GM10248 (cell line): ENCODE measurements at regions not wholly inside any gene's neighbourhood (a gene's known extent, or its start where the extent isn't known, plus 50 kb on each side); places are given as distances from the start of the nearest gene placed in this dataset.
"Not testable (repeated sequence)": the region's sequence is repeated elsewhere in the genome, so short reads cannot be mapped to it uniquely, and the experiment has no call there.

Experiments
- CTCF ChIA-PET: fragments of 300-600 bp; sonication (Branson Sonifier 250); formaldehyde crosslinking; extraction: SDS; loops from one replicate; lab custom pipeline; 2021; ENCODE audit warnings: antibody characterized with exemption; lab: Yijun Ruan, JAX
- POLR2A ChIA-PET: fragments of 350-650 bp; sonication (Branson Sonifier 250); formaldehyde crosslinking; extraction: SDS; loops from one replicate; lab custom pipeline; 2020; ENCODE audit warnings: antibody characterized with exemption; lab: Yijun Ruan, JAX
- DNase-seq: peaks from one replicate; pipeline ENCODE4 v3.0.0; 2012; ENCODE audit errors: extremely low spot score
- CTCF ChIP-seq: IDR thresholded peaks from 2 replicates; pipeline ENCODE4 v1.5.1; 2012; ENCODE audit warnings: mild to moderate bottlenecking, low read depth; ENCODE audit errors: extremely low read depth, missing control alignments, control extremely low read depth

- POLR2A ChIA-PET = no interaction called here
- DNase-seq = no peak
- CTCF ChIA-PET = no interaction called here
- no peak for TF ChIP-seq CTCF
These were observed 510.7 kb upstream of the ZNF337 start for GRCh38 chr20:26207237-26207966.

GRCh38 chr20:26205350-26205749, 508.7 kb upstream of the ZNF337 start:
- CTCF ChIA-PET = no interaction called here
- no peak for DNase-seq
- no peak for TF ChIP-seq CTCF
- POLR2A ChIA-PET = no interaction called here

- POLR2A ChIA-PET, DNase-seq: not testable (repeated sequence)
These were observed 504.4 kb upstream of the ZNF337 start for GRCh38 chr20:26201026-26201425.

GRCh38 chr20:26187329-26187728, 490.7 kb upstream of the ZNF337 start:
- POLR2A ChIA-PET, DNase-seq, CTCF ChIA-PET: not testable (repeated sequence)

More at GRCh38 chr20:26201026-26201425, 504.4 kb upstream of the ZNF337 start:
- CTCF ChIA-PET = not testable (repeated sequence)

DNA sequence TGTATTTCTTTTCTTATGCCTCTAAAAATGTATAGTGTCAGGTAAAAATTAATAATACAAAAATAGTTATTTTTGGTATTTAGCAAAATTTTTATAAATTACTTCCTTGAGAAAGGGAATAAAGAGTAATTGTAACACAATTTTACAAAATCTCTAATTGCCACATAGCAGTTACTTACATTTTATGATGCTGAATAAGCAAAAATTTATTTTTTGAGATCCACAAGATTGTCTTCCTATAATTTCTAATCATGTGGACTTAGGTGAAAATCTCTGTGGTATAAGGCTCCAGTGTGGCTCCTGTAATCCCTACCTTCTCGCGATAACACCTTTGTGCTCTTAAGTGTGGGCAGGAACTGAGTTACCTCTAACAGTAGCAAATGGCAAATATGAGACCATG, 487.1 kb upstream of the ZNF337 start:
- POLR2A ChIA-PET, CTCF ChIA-PET, DNase-seq: not testable (repeated sequence)

- POLR2A ChIA-PET, CTCF ChIA-PET, DNase-seq: not testable (repeated sequence)
These were observed 484.7 kb upstream of the ZNF337 start for GRCh38 chr20:26181364-26181763.

GRCh38 chr20:26171875-26172274, 475.2 kb upstream of the ZNF337 start:
- POLR2A ChIA-PET, CTCF ChIA-PET, DNase-seq: not testable (repeated sequence)

- CTCF ChIA-PET = no interaction called here
- no peak for TF ChIP-seq CTCF
- POLR2A ChIA-PET = no interaction called here
- no peak for DNase-seq
These were observed 472.9 kb upstream of the ZNF337 start for GRCh38 chr20:26169506-26169905.

- no peak for DNase-seq
- CTCF ChIA-PET = no interaction called here
- POLR2A ChIA-PET = no interaction called here
These were observed 470.8 kb upstream of the ZNF337 start for GRCh38 chr20:26167499-26167898.

More at GRCh38 chr20:26167499-26167898, 470.8 kb upstream of the ZNF337 start:
- no peak for TF ChIP-seq CTCF
